Calu3 (cell line): ENCODE measurements at regions not wholly inside any gene's neighbourhood (a gene's known extent, or its start where the extent isn't known, plus 50 kb on each side); places are given as distances from the start of the nearest gene placed in this dataset.
"Not testable (repeated sequence)": the region's sequence is repeated elsewhere in the genome, so short reads cannot be mapped to it uniquely, and the experiment has no call there.

ENCODE experiments used
- BruUV-seq: library from RNA; stranded (reverse); fragments of 400-500 nt; replicated peaks from 2 replicates; lab custom pipeline; 2021; lab: Mats Ljungman, UMichigan
- CTCF ChIA-PET: fragments of 300-600 bp; sonication (Branson Sonifier 250); formaldehyde crosslinking; loops from one replicate; lab custom pipeline; 2022; ENCODE audit warnings: antibody characterized with exemption; lab: Charles Lee
- DNase-seq: peaks from one replicate; pipeline ENCODE4 v3.0.0; 2022
- H3K27ac Mint-ChIP-seq: one replicate; pipeline ENCODE4 v1.8.0; 2022; ENCODE audit warnings: mixed read lengths; ENCODE audit not compliant: unreplicated experiment
- H3K27me3 Mint-ChIP-seq: one replicate; pipeline ENCODE4 v1.8.0; 2022; ENCODE audit warnings: mixed read lengths; ENCODE audit not compliant: unreplicated experiment
- H3K36me3 Mint-ChIP-seq: one replicate; pipeline ENCODE4 v1.8.0; 2022; ENCODE audit warnings: mild to moderate bottlenecking, moderate library complexity, mixed read lengths; ENCODE audit not compliant: insufficient read depth, unreplicated experiment
- H3K4me1 Mint-ChIP-seq: one replicate; pipeline ENCODE4 v1.8.0; 2022; ENCODE audit warnings: mild to moderate bottlenecking, low read depth, mixed read lengths; ENCODE audit not compliant: unreplicated experiment
- H3K4me3 Mint-ChIP-seq: one replicate; pipeline ENCODE4 v1.8.0; 2022; ENCODE audit warnings: mild to moderate bottlenecking, low read depth, moderate library complexity, mixed read lengths; ENCODE audit not compliant: unreplicated experiment
- H3K9me3 Mint-ChIP-seq: one replicate; pipeline ENCODE4 v1.8.0; 2022; ENCODE audit warnings: low read depth, mixed read lengths; ENCODE audit not compliant: unreplicated experiment
- CTCF ChIP-seq: fragments of 200-600 bp; IDR thresholded peaks from one replicate; pipeline ENCODE4 v1.8.0; 2022; ENCODE audit warnings: antibody characterized with exemption; ENCODE audit not compliant: unreplicated experiment
- intact Hi-C: fragments of 100-400 bp; cut with micrococcal nuclease; formaldehyde crosslinking; loops from one replicate; pipeline ENCODE4 v1.10.0; 2022; ENCODE audit not compliant: unreplicated experiment

GRCh38 chr4:9703391-9703790 is 78.0 kb upstream of the DRD5 start:
- CTCF ChIA-PET = interaction anchor here (0.6 to 1.3 kb wide), 3 partner anchors 12 to 312 kb away, joined by 5 to 6 read pairs (median 5); no protein-coding TSS in a partner anchor
- H3K9me3 Mint-ChIP-seq = no peaks in the 10 kb centered on the region
- no peaks in the 10 kb centered on the region for H3K4me1 Mint-ChIP-seq
- no peaks in the 10 kb centered on the region for H3K36me3 Mint-ChIP-seq
- H3K27me3 Mint-ChIP-seq = no peaks in the 10 kb centered on the region
- no peak overlapping the region for H3K27ac Mint-ChIP-seq
- TF ChIP-seq CTCF = peak; percentile 15
- H3K4me3 Mint-ChIP-seq = no peak overlapping the region
- no TSS peak for BruUV-seq
- DNase-seq = peak; percentile 65
- intact Hi-C loops = no loop called here

- CTCF ChIA-PET = interaction anchor here (0.8 to 1.3 kb wide), 2 partner anchors 13 to 311 kb away, joined by 5 read pairs; no protein-coding TSS in a partner anchor
- H3K36me3 Mint-ChIP-seq, BruUV-seq, H3K27ac Mint-ChIP-seq, DNase-seq, H3K4me1 Mint-ChIP-seq, H3K9me3 Mint-ChIP-seq, H3K27me3 Mint-ChIP-seq, H3K4me3 Mint-ChIP-seq: not testable (repeated sequence)
- intact Hi-C loops = loop anchor here (2.0 kb wide), 1 partner anchor 311 kb away; no protein-coding TSS in a partner anchor
These were observed 77.3 kb upstream of the DRD5 start for GRCh38 chr4:9704126-9704525.

GRCh38 chr4:9704551-9705332 is 76.7 kb upstream of the DRD5 start:
- intact Hi-C loops = loop anchor here (2.0 kb wide), 1 partner anchor 310 kb away; no protein-coding TSS in a partner anchor
- Mint-ChIP-seq H3K4me3 (no peak overlapping the region), H3K27me3 (no peaks in the 10 kb centered on the region), H3K4me1 (no peaks in the 10 kb centered on the region), H3K27ac (no peak overlapping the region), H3K9me3 (no peaks in the 10 kb centered on the region), H3K36me3 (no peaks in the 10 kb centered on the region)
- DNase-seq = no peak
- TF ChIP-seq CTCF = no peak
- CTCF ChIA-PET = no interaction called here
- BruUV-seq = no TSS peak

GRCh38 chr4:9707281-9707680 is 74.2 kb upstream of the DRD5 start:
- H3K4me1 Mint-ChIP-seq, H3K27ac Mint-ChIP-seq, intact Hi-C loops, H3K9me3 Mint-ChIP-seq, H3K27me3 Mint-ChIP-seq, H3K36me3 Mint-ChIP-seq, H3K4me3 Mint-ChIP-seq, BruUV-seq: not testable (repeated sequence)
- CTCF ChIA-PET = interaction anchor here (0.7 kb wide), 1 partner anchor 212 kb away, joined by 3 read pairs; no protein-coding TSS in a partner anchor
- peak; percentile 52 for DNase-seq

GRCh38 chr4:9707936-9708335 is 73.5 kb upstream of the DRD5 start:
- H3K36me3 Mint-ChIP-seq, H3K4me3 Mint-ChIP-seq, BruUV-seq, DNase-seq, H3K27me3 Mint-ChIP-seq, CTCF ChIA-PET, H3K4me1 Mint-ChIP-seq, H3K9me3 Mint-ChIP-seq, H3K27ac Mint-ChIP-seq, intact Hi-C loops: not testable (repeated sequence)
